Pancreas (tissue), 10 donors: ENCODE measurements at regions not wholly inside any gene's neighbourhood (a gene's known extent, or its start where the extent isn't known, plus 50 kb on each side); places are given as distances from the start of the nearest gene placed in this dataset.

ENCODE experiments used
- ATAC-seq, 4 donors: fragments of 200-7000 bp; cut with Tn5 transposase; one replicate each; pipeline versions ENCODE4 v1.8.0 to v1.9.1; 2020; ENCODE audit warnings: mild to moderate bottlenecking in 4 of 4, moderate library complexity in 4 of 4
- DNase-seq, 6 donors: peaks; one replicate each; pipeline ENCODE4 v3.0.0-alpha.2; 2020
- FAIRE-seq: peaks from 2 replicates; lab custom pipeline; 2012; peaks lifted over from hg19 to GRCh38; lab: Jason Lieb, UNC
- H3K27ac ChIP-seq, 4 donors: fragments of 200-600 bp; sonication (generic); 1 replicate in 3 of 4; 2 replicates in 1 of 4; pipeline versions ENCODE4 v1.5.0 to v1.8.0; 2020
- H3K27me3 ChIP-seq, 4 donors: fragments of 200-600 bp; one replicate each; pipeline ENCODE4 v1.8.0; 2021
- H3K36me3 ChIP-seq, 3 donors: fragments of 200-600 bp; sonication (generic) in 1 of 3; one replicate each; pipeline versions ENCODE4 v1.5.0 to v1.8.0; 2020 to 2021
- H3K4me1 ChIP-seq, 3 donors: fragments of 200-600 bp; one replicate each; pipeline ENCODE4 v1.8.0; 2021
- H3K4me3 ChIP-seq, 4 donors: fragments of 200-600 bp; sonication (generic) in 2 of 4; one replicate each; pipeline versions ENCODE4 v1.5.0 to v1.8.0; 2020 to 2021
- H3K9me3 ChIP-seq, 4 donors: fragments of 200-600 bp; one replicate each; pipeline ENCODE4 v1.8.0; 2021
- WGBS, 2 donors: extraction: QIAGEN DNeasy Blood & Tissue Kit; methylation state at CpG; one replicate each; pipeline ENCODE4 v1.1.7; 2013; 5-methylcytosine and 5-hydroxymethylcytosine counted together
- intact Hi-C, 3 donors: fragments of 100-400 bp; cut with DNase I; formaldehyde crosslinking; loops; one replicate each; pipeline versions ENCODE4 v1.11.1 to v1.14.2; 2022
- TF ChIP-seq, protein P1 (sequence below), 4 donors: fragments of 200-600 bp; sonication (generic) in 3 of 4; IDR thresholded peaks; one replicate each; pipeline versions ENCODE4 v1.5.0 to v1.8.0; 2021; ENCODE audit warnings: antibody characterized with exemption in 4 of 4
- donor health status: healthy with polysubstance abuse.
- donor health status: DM: no; HTN: no; CAD: no; lungs with moderate emphysema.
- donor health status: DM: no; HTN: no; CAD: no.
- donor health status: control.
- donor health status: control.
- donor health status: Bipolar disorder and iron deficiency.
- donor health status: DM: yes; HTN: yes; CAD: no.
- donor health status: DM: no; HTN: no; CAD: no.
- donor health status: DM: no; HTN: no; CAD: no.
- donor health status: DM: yes; HTN: yes; CAD: no.

DNA sequence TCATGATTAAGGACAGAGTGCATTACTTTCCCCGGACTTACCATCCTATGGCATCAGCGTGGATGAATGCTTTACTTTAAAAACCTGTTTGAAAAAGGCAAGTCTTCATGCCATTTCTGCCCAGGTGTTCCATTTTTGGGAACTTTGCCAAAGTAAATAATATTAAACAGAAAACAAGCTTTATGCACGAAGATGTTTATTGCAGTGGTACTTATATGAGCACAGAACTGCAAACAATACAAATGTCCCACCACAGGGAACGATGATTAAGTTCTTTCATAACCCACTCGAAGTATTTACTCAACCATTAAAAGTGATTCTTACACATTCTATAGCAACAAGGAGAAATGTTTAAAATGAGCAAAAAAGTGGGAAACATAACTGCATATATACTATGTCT lies 109.7 kb upstream of the GDF10 start:
- no peak for FAIRE-seq

GRCh38 chr10:47190802-47191450 lies 109.1 kb upstream of the GDF10 start:
- FAIRE-seq (no peak), ATAC-seq (no peak)
- 88 to 89% methylated on average over 5 of the region's 5 CpGs for WGBS, 2 donors

More for the DNA sequence above, 109.7 kb upstream of the GDF10 start:
- Histone ChIP-seq H3K36me3 (no peaks in the 10 kb centered on the region), H3K27ac (no peak overlapping the region), H3K27me3 (no peaks in the 10 kb centered on the region), H3K9me3 (no peaks in the 10 kb centered on the region), H3K4me1 (no peaks in the 10 kb centered on the region), H3K4me3 (no peak overlapping the region)
- intact Hi-C loops = no loop called here
- ATAC-seq = no peak
- TF ChIP-seq, protein P1, sequence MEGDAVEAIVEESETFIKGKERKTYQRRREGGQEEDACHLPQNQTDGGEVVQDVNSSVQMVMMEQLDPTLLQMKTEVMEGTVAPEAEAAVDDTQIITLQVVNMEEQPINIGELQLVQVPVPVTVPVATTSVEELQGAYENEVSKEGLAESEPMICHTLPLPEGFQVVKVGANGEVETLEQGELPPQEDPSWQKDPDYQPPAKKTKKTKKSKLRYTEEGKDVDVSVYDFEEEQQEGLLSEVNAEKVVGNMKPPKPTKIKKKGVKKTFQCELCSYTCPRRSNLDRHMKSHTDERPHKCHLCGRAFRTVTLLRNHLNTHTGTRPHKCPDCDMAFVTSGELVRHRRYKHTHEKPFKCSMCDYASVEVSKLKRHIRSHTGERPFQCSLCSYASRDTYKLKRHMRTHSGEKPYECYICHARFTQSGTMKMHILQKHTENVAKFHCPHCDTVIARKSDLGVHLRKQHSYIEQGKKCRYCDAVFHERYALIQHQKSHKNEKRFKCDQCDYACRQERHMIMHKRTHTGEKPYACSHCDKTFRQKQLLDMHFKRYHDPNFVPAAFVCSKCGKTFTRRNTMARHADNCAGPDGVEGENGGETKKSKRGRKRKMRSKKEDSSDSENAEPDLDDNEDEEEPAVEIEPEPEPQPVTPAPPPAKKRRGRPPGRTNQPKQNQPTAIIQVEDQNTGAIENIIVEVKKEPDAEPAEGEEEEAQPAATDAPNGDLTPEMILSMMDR (IDR thresholded peaks at IDR 0.05) = no peak
- 46 to 55% methylated on average over 5 of the region's 5 CpGs for WGBS, 2 donors
- no peak for DNase-seq

DNA sequence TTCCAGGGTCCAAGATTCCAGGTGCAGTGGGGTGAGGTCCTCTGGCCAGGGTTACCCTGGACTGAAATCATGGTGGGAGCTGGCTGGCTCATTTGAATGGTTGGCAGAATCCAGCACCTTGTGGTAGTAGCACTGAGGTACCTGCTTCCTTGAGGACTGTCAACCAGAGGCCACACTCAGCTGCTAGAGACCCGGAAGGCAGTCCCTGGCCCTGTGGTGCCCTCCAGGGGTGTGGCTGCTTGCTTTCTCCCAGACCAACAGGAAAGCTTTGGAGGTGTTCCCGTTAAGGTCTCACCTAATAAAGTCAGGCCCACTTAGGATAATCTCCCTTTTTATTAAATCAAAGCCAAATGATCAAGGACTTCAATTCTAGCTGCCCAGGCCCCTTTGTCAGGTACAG lies 107.7 kb upstream of the GDF10 start:
- Histone ChIP-seq H3K27me3 (no peaks in the 10 kb centered on the region), H3K4me3 (no peak overlapping the region), H3K27ac (no peak overlapping the region), H3K4me1 (no peaks in the 10 kb centered on the region), H3K36me3 (no peaks in the 10 kb centered on the region), H3K9me3 (no peaks in the 10 kb centered on the region)
- DNase-seq (no peak), FAIRE-seq (no peak), ATAC-seq (peak in 1 of 4 donors; percentile 34)
- 68 to 89% methylated on average over 2 of the region's 2 CpGs for WGBS, 2 donors
- intact Hi-C loops = no loop called here
- TF ChIP-seq, protein P1 (IDR thresholded peaks at IDR 0.05) = no peak

More at GRCh38 chr10:47190802-47191450, 109.1 kb upstream of the GDF10 start:
- Histone ChIP-seq H3K27me3 (no peaks in the 10 kb centered on the region), H3K36me3 (no peaks in the 10 kb centered on the region), H3K4me1 (no peaks in the 10 kb centered on the region), H3K27ac (no peak overlapping the region), H3K4me3 (no peak overlapping the region), H3K9me3 (no peaks in the 10 kb centered on the region)
- intact Hi-C loops = no loop called here
- TF ChIP-seq, protein P1 (IDR thresholded peaks at IDR 0.05) = no peak
- no peak for DNase-seq

DNA sequence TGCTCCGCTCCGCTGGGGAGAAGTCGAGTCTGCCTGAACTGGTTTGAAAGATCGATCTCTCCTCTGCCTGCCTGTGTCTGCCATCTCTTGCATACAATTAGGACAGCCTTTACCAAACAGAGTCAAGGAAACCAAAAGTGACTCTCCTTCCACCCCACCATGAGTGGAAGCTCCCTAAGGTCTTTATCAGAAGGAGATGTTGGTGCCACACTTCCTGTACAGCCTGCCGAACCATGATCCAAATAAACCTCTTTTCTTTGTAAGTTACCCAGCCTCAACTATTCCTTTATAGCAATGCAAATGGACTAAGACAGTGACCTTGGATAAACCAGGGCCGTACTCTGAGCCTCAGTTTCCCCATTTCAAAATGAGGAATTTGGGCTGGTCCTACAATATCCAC lies 106.3 kb upstream of the GDF10 start:
- ATAC-seq (no peak), FAIRE-seq (no peak), DNase-seq (no peak)
- TF ChIP-seq, protein P1 (IDR thresholded peaks at IDR 0.05) = no peak
- Histone ChIP-seq H3K9me3 (no peaks in the 10 kb centered on the region), H3K27ac (no peak overlapping the region), H3K27me3 (no peaks in the 10 kb centered on the region), H3K4me3 (no peak overlapping the region), H3K4me1 (no peaks in the 10 kb centered on the region), H3K36me3 (no peaks in the 10 kb centered on the region)
- intact Hi-C loops = no loop called here
- 87 to 88% methylated on average over 6 of the region's 6 CpGs for WGBS, 2 donors

- DNase-seq (no peak), FAIRE-seq (no peak), ATAC-seq (peak in 1 of 4 donors; percentile 11)
- Histone ChIP-seq H3K27me3 (no peaks in the 10 kb centered on the region), H3K27ac (no peak overlapping the region), H3K4me1 (no peaks in the 10 kb centered on the region), H3K4me3 (no peak overlapping the region), H3K36me3 (no peaks in the 10 kb centered on the region), H3K9me3 (no peaks in the 10 kb centered on the region)
- intact Hi-C loops = no loop called here
- 70% methylated on average over 15 of the region's 15 CpGs for WGBS, 2 donors
- TF ChIP-seq, protein P1 (IDR thresholded peaks at IDR 0.05) = no peak
These were observed 104.6 kb upstream of the GDF10 start for GRCh38 chr10:47195274-47195885.
